Esophagus squamous epithelium (tissue), 4 donors: ENCODE measurements at regions not wholly inside any gene's neighbourhood (a gene's known extent, or its start where the extent isn't known, plus 50 kb on each side); places are given as distances from the start of the nearest gene placed in this dataset.

ENCODE experiments used
- CTCF ChIP-seq, 6 experiments: fragments of 450-650 bp in 4 of 6; fragments of 200-600 bp in 2 of 6; sonication (generic) in 2 of 6; IDR thresholded peaks; one replicate each; pipeline ENCODE4 v1.5.1; 2016 to 2019; ENCODE audit warnings: antibody characterized with exemption in 6 of 6, mild to moderate bottlenecking in 4 of 6, moderate library complexity in 4 of 6
- POLR2A ChIP-seq, 4 donors: fragments of 450-650 bp; IDR thresholded peaks; one replicate each; pipeline ENCODE4 v1.6.1; 2017; ENCODE audit warnings: antibody characterized with exemption in 4 of 4, mild to moderate bottlenecking in 4 of 4, moderate library complexity in 3 of 4

- TF ChIP-seq CTCF (IDR thresholded peaks at IDR 0.05) (no peak), POLR2A (IDR thresholded peaks at IDR 0.05) (no peak)
Observed at GRCh38 chr3:150271591-150271960, 136.5 kb upstream of the TSC22D2 start.
